ENCODE measurements at regions not wholly inside any gene's neighbourhood (a gene's known extent, or its start where the extent isn't known, plus 50 kb on each side); places are given as distances from the start of the nearest gene placed in this dataset.

- no peak for TF ChIP-seq CTCF (IDR thresholded peaks at IDR 0.05; ENCODE audit: extremely low read depth in 1 of 2, insufficient read depth in 1 of 2, low read depth in 1 of 2, low read length in 2 of 2)
- no peak for TF ChIP-seq POLR2AphosphoS5 (IDR thresholded peaks at IDR 0.05; ENCODE audit: insufficient read depth, low read depth, low read length)
- no peak for TF ChIP-seq EZH2 (IDR thresholded peaks at IDR 0.05; ENCODE audit: borderline replicate concordance, low read depth, low read length, severe bottlenecking)
- no peak for TF ChIP-seq JUN (IDR thresholded peaks at IDR 0.05; ENCODE audit: borderline replicate concordance, insufficient read depth, insufficient read length, low read depth)
- TF ChIP-seq POLR2A (IDR thresholded peaks at IDR 0.05; ENCODE audit: low read depth, low read length): no peak
- no peak for TF ChIP-seq MAX (IDR thresholded peaks at IDR 0.05; ENCODE audit: insufficient read depth, insufficient read length)
- TF ChIP-seq MYC (IDR thresholded peaks at IDR 0.05; ENCODE audit: low read depth, low read length): no peak
- no peak for TF ChIP-seq GATA2 (IDR thresholded peaks at IDR 0.05; ENCODE audit: insufficient read depth, insufficient read length, low read depth, low read length)
- TF ChIP-seq FOS (IDR thresholded peaks at IDR 0.05; ENCODE audit: borderline replicate concordance, insufficient read depth, low read length): no peak
Observed at GRCh38 chr2:156065912-156066311, 266.6 kb downstream of the NR4A2 start.
